Ovary (tissue), 7 donors: ENCODE measurements at regions not wholly inside any gene's neighbourhood (a gene's known extent, or its start where the extent isn't known, plus 50 kb on each side); places are given as distances from the start of the nearest gene placed in this dataset.

Experiments
- DNase-seq, 5 donors: peaks; one replicate each; pipeline ENCODE4 v3.0.0-alpha.2; 2019 to 2020
- H3K27ac ChIP-seq, 2 donors: fragments of 200-600 bp; one replicate each; pipeline versions ENCODE4 v1.5.1 to v1.8.0; 2019 to 2022
- H3K27me3 ChIP-seq: fragments of 200-600 bp; one replicate; pipeline ENCODE4 v1.8.0; 2022
- H3K36me3 ChIP-seq: fragments of 200-600 bp; sonication (generic); one replicate; pipeline ENCODE4 v1.5.1; 2019
- H3K4me1 ChIP-seq: one replicate; pipeline ENCODE4 v1.8.1; 2013; ENCODE audit warnings: mild to moderate bottlenecking, moderate library complexity; ENCODE audit not compliant: insufficient read depth
- H3K4me3 ChIP-seq: fragments of 200-600 bp; sonication (generic); one replicate; pipeline ENCODE4 v1.5.1; 2017
- H3K9me3 ChIP-seq, 2 donors: fragments of 200-600 bp in 1 of 2; sonication (generic) in 1 of 2; one replicate each; pipeline versions ENCODE4 v1.5.1 to v1.8.1; 2013 to 2019; ENCODE audit warnings: mild to moderate bottlenecking in 1 of 2, moderate library complexity in 1 of 2
- EP300 ChIP-seq: sonication (generic); formaldehyde crosslinking; IDR thresholded peaks from one replicate; pipeline ENCODE4 v1.6.1; 2017; ENCODE audit warnings: antibody characterized with exemption
- POLR2A ChIP-seq: fragments of 450-650 bp; IDR thresholded peaks from one replicate; pipeline ENCODE4 v1.6.1; 2017; ENCODE audit warnings: antibody characterized with exemption, mild to moderate bottlenecking, moderate library complexity
- WGBS, 3 donors: extraction: QIAGEN DNeasy Blood & Tissue Kit in 1 of 3; methylation state at CpG; one replicate each; pipeline versions ENCODE4 v1.1.5 to v1.1.7; 2013 to 2017; 5-methylcytosine and 5-hydroxymethylcytosine counted together
- intact Hi-C, 4 donors: fragments of 100-400 bp; cut with DNase I; formaldehyde crosslinking; loops; one replicate each; pipeline versions ENCODE4 v1.11.0 to v1.15.1; 2022 to 2023
- TF ChIP-seq, protein P1 (sequence below), 3 donors: fragments of 450-650 bp in 2 of 3; fragments of 200-600 bp in 1 of 3; IDR thresholded peaks; one replicate each; pipeline versions ENCODE4 v1.5.1 to v1.8.0; 2016 to 2022; ENCODE audit warnings: antibody characterized with exemption in 3 of 3, mild to moderate bottlenecking in 1 of 3
- donor health status: DM: no; HTN: no; CAD: no; lungs with moderate emphysema.
- donor health status: DM: no; HTN: no; CAD: no.
- donor health status: Bipolar disorder and iron deficiency.
- donor health status: DM: no; HTN: no; CAD: no.
- donor health status: DM: yes; HTN: yes; CAD: no.

DNA sequence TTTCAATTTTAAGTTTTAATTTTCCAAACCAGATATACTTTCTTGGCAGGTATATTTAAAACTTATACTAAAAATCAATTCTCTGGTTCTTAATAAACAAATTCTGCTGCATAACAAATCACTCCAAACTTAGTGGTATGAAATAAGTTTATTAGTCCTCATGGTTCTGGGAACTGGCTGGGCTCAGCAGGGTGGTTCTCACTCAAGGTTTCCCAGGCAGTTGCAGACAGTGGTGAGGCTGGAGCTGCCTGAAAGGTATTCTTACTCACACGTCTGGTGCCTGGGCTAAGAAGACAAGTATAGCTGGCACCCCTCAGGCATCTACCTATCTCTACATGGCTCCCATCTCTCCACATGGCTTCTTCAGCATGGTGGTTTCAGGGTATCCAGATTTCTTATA is 308.2 kb upstream of the CCDC196 start:
- Histone ChIP-seq H3K36me3 (no peaks in the 10 kb centered on the region), H3K27me3 (no peaks in the 10 kb centered on the region), H3K9me3 (peaks cover 0 to 3% of the 10 kb centered on the region in 2 donors), H3K4me1 (no peaks in the 10 kb centered on the region), H3K27ac (no peak overlapping the region), H3K4me3 (no peak overlapping the region)
- TF ChIP-seq, protein P1, sequence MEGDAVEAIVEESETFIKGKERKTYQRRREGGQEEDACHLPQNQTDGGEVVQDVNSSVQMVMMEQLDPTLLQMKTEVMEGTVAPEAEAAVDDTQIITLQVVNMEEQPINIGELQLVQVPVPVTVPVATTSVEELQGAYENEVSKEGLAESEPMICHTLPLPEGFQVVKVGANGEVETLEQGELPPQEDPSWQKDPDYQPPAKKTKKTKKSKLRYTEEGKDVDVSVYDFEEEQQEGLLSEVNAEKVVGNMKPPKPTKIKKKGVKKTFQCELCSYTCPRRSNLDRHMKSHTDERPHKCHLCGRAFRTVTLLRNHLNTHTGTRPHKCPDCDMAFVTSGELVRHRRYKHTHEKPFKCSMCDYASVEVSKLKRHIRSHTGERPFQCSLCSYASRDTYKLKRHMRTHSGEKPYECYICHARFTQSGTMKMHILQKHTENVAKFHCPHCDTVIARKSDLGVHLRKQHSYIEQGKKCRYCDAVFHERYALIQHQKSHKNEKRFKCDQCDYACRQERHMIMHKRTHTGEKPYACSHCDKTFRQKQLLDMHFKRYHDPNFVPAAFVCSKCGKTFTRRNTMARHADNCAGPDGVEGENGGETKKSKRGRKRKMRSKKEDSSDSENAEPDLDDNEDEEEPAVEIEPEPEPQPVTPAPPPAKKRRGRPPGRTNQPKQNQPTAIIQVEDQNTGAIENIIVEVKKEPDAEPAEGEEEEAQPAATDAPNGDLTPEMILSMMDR (IDR thresholded peaks at IDR 0.05) = no peak
- TF ChIP-seq EP300 (no peak), POLR2A (no peak)
- DNase-seq = no peak
- WGBS, 3 donors = 36 to 72% (median 61%) methylated on average over 1 of the region's 1 CpG
- intact Hi-C loops = no loop called here

DNA sequence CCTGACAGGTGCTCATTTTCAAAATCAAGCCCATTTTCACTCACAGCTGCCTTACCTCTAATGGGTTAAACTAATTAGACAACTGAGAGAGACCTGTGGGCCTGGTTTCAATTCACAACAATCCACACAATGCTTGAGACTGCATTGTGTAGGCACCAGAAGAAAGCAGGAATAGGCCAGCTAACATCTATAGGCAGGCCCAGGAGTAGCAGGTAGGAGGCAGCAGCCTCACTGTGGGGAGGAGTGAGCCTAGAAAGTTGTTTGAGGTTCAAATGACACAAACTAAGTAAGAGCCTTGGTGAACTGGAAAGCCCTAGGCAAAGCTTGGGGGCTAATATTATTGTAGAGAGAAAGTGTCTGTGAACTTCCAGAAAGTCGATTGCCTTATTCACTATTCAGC is 289.5 kb upstream of the CCDC196 start:
- intact Hi-C loops = no loop called here
- no peak overlapping the region for H3K27ac ChIP-seq
- H3K27me3 ChIP-seq = no peaks in the 10 kb centered on the region
- TF ChIP-seq POLR2A = no peak
- no peak for TF ChIP-seq EP300
- TF ChIP-seq, protein P1 (IDR thresholded peaks at IDR 0.05) = no peak
- no peak for DNase-seq
- no peak overlapping the region for H3K4me3 ChIP-seq
- H3K36me3 ChIP-seq = no peaks in the 10 kb centered on the region
- H3K4me1 ChIP-seq = no peaks in the 10 kb centered on the region
- WGBS, 3 donors = 86 to 89% (median 86%) methylated on average over 1 of the region's 1 CpG
- no peaks in the 10 kb centered on the region for H3K9me3 ChIP-seq

DNA sequence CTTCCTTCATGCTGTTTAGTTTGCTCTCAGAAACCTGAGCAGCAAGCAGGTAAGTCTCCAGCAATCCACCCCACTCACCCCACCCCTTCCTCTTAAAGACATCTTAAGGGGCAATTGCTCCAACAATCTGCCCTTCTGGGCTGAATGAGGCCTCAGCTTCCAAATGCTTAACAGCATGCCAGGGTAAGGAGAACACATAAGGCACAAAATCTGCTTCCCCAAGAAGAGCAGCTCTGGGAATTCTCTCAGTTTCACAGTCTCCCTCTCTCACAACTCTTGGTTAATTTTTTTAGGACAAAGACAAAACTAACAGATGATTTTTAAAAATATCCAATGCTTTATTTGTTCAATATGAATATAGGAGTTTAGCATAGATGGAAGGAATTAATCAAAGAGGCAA is 288.9 kb upstream of the CCDC196 start:
- no peak overlapping the region for H3K27ac ChIP-seq
- H3K4me1 ChIP-seq = no peaks in the 10 kb centered on the region
- no peaks in the 10 kb centered on the region for H3K27me3 ChIP-seq
- H3K4me3 ChIP-seq = no peak overlapping the region
- H3K9me3 ChIP-seq = no peaks in the 10 kb centered on the region
- H3K36me3 ChIP-seq = no peaks in the 10 kb centered on the region
- DNase-seq = no peak
- intact Hi-C loops = no loop called here
- TF ChIP-seq EP300 (no peak), POLR2A (no peak)
- TF ChIP-seq, protein P1 (IDR thresholded peaks at IDR 0.05) = no peak

DNA sequence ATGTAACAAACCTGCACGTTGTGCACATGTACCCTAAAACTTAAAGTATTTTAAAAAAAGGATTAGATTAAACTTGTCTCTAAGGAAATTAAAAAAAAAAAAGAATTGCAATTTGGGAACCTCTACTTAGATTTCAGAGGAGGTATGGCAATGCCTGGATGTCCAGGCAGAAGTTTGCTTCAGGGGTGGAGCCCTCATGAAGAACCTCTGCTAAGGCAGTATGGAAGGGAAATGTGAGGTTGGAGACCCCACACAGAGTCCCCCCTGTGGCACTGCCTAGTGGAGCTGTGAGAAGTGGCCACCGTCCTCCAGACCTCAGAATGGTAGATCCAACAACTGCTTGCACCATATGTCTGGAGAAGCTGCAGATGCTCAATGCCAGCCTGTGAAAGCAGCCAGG is 279.6 kb upstream of the CCDC196 start:
- no peaks in the 10 kb centered on the region for H3K9me3 ChIP-seq
- no peak for TF ChIP-seq POLR2A
- no peak for TF ChIP-seq EP300
- TF ChIP-seq, protein P1 (IDR thresholded peaks at IDR 0.05) = no peak
- H3K4me1 ChIP-seq = no peaks in the 10 kb centered on the region
- intact Hi-C loops = no loop called here
- no peak overlapping the region for H3K27ac ChIP-seq
- H3K36me3 ChIP-seq = no peaks in the 10 kb centered on the region
- no peak overlapping the region for H3K4me3 ChIP-seq
- WGBS, 3 donors = 71 to 79% (median 72%) methylated on average over 2 of the region's 2 CpGs
- no peaks in the 10 kb centered on the region for H3K27me3 ChIP-seq
- no peak for DNase-seq

DNA sequence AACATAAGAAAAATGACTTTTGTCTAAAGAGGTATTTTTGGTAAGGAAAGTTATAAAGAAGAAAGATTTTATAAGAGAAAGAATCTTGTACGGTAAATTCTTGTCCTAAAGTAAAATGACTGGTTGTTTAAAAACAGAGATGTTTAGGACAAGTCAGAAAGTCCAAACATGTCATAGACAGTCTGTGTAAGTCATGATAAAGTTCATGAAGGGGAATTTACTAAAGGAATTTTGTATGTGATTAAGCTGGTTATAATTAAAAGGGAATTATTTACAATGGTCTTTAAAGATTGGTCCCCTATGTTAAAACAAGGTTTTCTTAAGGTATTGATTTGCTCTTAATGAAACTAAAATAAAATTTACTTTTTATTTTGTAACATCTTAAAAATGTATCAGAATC is 269.4 kb upstream of the CCDC196 start:
- Histone ChIP-seq H3K4me3 (no peak overlapping the region), H3K9me3 (no peaks in the 10 kb centered on the region), H3K27ac (no peak overlapping the region), H3K36me3 (no peaks in the 10 kb centered on the region), H3K4me1 (no peaks in the 10 kb centered on the region), H3K27me3 (no peaks in the 10 kb centered on the region)
- intact Hi-C loops = loop anchor here in 1 of 4 donors (5.0 kb wide), 1 partner anchor 229 kb away; no protein-coding TSS in a partner anchor
- WGBS, 3 donors = 85 to 94% (median 88%) methylated on average over 1 of the region's 1 CpG
- no peak for DNase-seq
- TF ChIP-seq POLR2A = no peak
- TF ChIP-seq, protein P1 (IDR thresholded peaks at IDR 0.05) = no peak
- TF ChIP-seq EP300 = no peak
